Left lung (tissue), 4 donors: ENCODE measurements at regions not wholly inside any gene's neighbourhood (a gene's known extent, or its start where the extent isn't known, plus 50 kb on each side); places are given as distances from the start of the nearest gene placed in this dataset.

ENCODE experiments used
- ATAC-seq: fragments of 200-7000 bp; cut with Tn5 transposase; one replicate; pipeline ENCODE4 v1.9.1; 2020; ENCODE audit warnings: moderate library complexity
- DNase-seq, 4 donors: peaks; one replicate each; pipeline ENCODE4 v3.0.0-alpha.2; 2013 to 2020
- H3K27ac ChIP-seq, 2 donors: fragments of 200-600 bp; sonication (generic) in 1 of 2; one replicate each; pipeline versions ENCODE4 v1.5.0 to v1.8.0; 2020 to 2021
- H3K27me3 ChIP-seq, 2 donors: fragments of 200-600 bp; sonication (generic) in 1 of 2; one replicate each; pipeline versions ENCODE4 v1.5.0 to v1.8.0; 2020 to 2021
- H3K36me3 ChIP-seq, 2 donors: fragments of 200-600 bp; sonication (generic) in 1 of 2; one replicate each; pipeline versions ENCODE4 v1.5.0 to v1.8.0; 2020 to 2021
- H3K4me1 ChIP-seq, 2 donors: fragments of 200-600 bp; one replicate each; pipeline ENCODE4 v1.8.0; 2021
- H3K4me3 ChIP-seq, 2 donors: fragments of 200-600 bp; sonication (generic) in 1 of 2; one replicate each; pipeline versions ENCODE4 v1.5.0 to v1.8.0; 2020 to 2021; ENCODE audit warnings: mild to moderate bottlenecking in 1 of 2
- H3K9me3 ChIP-seq, 2 donors: fragments of 200-600 bp; sonication (generic) in 1 of 2; one replicate each; pipeline versions ENCODE4 v1.5.0 to v1.8.0; 2020 to 2021
- CTCF ChIP-seq, 2 donors: fragments of 200-600 bp; sonication (generic) in 1 of 2; IDR thresholded peaks; one replicate each; pipeline versions ENCODE4 v1.5.0 to v1.8.0; 2021; ENCODE audit warnings: antibody characterized with exemption in 2 of 2
- intact Hi-C, 2 donors: fragments of 100-400 bp; cut with DNase I; formaldehyde crosslinking; loops; one replicate each; pipeline versions ENCODE4 v1.11.2 to v1.14.2; 2022
- donor health status: DM: no; HTN: yes; CAD: no.
- donor health status: DM: no; HTN: no; CAD: no.

DNA sequence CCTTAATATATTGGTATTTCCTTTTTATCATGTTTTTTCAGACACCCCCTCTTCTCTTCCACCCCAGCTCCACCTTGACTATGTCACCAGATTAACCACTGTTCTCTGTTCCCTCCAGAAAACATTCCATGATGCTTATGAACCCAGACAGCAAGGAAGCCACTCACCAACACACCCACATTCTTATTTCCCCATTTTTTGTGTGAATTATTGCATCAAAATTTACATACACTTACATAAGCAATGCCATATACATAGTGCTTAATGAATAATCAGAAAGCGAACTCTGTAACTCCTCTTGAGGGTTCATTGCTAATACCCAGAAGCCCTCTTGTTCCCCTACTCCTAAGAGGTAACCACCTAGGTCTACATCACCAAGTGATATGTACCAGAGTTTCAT lies 182.3 kb upstream of the CDYL start:
- H3K27me3 ChIP-seq = no peaks in the 10 kb centered on the region
- TF ChIP-seq CTCF (IDR thresholded peaks at IDR 0.05) = no peak
- no peaks in the 10 kb centered on the region for H3K4me1 ChIP-seq
- no peaks in the 10 kb centered on the region for H3K9me3 ChIP-seq
- DNase-seq = no peak
- H3K27ac ChIP-seq = no peak overlapping the region
- no peak overlapping the region for H3K4me3 ChIP-seq
- ATAC-seq = no peak
- intact Hi-C loops = no loop called here
- no peaks in the 10 kb centered on the region for H3K36me3 ChIP-seq

DNA sequence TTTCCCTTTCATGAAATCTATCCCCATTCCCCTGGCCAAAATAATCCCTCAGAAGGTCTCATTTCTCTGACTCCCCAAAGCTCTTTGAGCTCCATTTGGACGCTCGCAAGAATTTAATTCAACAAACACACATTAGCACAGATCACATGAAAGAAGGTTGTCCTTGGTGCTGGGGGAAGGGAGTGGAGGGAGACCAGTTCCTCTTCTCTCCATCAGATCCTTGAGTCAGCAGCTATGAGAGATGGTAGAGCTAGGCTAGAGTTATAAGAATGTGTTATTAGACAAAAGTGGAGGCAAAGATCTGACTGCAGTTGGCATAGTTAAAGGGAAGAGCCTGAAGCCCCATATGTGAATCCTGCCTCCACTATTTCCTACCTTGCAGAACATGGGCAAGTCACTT lies 184.2 kb upstream of the CDYL start:
- intact Hi-C loops = no loop called here
- H3K9me3 ChIP-seq = no peaks in the 10 kb centered on the region

DNA sequence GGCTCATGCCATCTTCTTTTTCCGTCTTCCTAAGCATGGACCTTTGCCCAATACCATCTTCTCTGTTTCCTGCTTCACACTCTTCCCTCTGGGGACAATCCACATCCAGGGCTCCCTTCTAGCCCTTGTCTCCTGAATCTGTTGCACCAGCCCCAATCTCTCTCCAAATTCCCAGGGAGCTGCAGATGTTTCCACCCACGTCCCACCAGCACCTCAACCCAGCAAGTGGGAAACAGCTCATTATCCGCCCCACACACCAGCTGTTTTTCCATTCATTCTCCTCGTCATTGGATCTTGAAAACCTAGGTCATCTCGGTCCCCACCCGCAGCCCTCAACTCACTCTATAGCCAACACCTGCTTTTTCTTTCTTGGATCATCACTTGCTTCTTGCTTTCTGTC lies 185.0 kb upstream of the CDYL start:
- H3K4me3 ChIP-seq = no peak overlapping the region
- TF ChIP-seq CTCF (IDR thresholded peaks at IDR 0.05) = no peak
- H3K27me3 ChIP-seq = no peaks in the 10 kb centered on the region
- DNase-seq (no peak), ATAC-seq (no peak)
- no peaks in the 10 kb centered on the region for H3K9me3 ChIP-seq
- no peak overlapping the region for H3K27ac ChIP-seq
- H3K4me1 ChIP-seq = no peaks in the 10 kb centered on the region
- intact Hi-C loops = no loop called here
- H3K36me3 ChIP-seq = no peaks in the 10 kb centered on the region

More for the DNA sequence above, 184.2 kb upstream of the CDYL start:
- Histone ChIP-seq H3K27ac (no peak overlapping the region), H3K4me3 (no peak overlapping the region), H3K27me3 (no peaks in the 10 kb centered on the region), H3K4me1 (no peaks in the 10 kb centered on the region), H3K36me3 (no peaks in the 10 kb centered on the region)
- DNase-seq (no peak), ATAC-seq (no peak)
- TF ChIP-seq CTCF (IDR thresholded peaks at IDR 0.05) = no peak

DNA sequence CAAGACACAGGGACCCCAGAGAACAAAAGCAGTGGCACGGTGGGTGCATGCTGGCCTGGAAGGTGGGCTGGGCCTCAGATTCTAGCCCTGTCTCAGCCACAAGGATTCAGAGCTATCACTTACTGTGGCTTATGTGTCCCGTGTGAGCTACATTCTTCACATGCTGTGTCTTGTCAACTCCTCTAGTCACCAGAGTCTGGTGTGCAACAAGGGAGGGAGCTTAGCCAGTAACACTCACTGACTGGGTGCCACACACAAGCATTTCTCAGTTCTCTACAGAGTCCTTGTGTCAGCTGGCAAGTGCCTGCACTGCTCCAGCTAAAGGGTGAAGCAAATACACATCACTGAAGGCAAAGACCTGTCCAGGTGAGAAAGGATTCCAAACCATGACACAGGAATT lies 186.9 kb upstream of the CDYL start:
- H3K27me3 ChIP-seq = no peaks in the 10 kb centered on the region
- no peaks in the 10 kb centered on the region for H3K4me1 ChIP-seq
- TF ChIP-seq CTCF (IDR thresholded peaks at IDR 0.05) = no peak
- no peaks in the 10 kb centered on the region for H3K36me3 ChIP-seq
- H3K4me3 ChIP-seq = no peak overlapping the region
- no peak overlapping the region for H3K27ac ChIP-seq
- no peaks in the 10 kb centered on the region for H3K9me3 ChIP-seq
- no peak for DNase-seq
- ATAC-seq = no peak
- intact Hi-C loops = no loop called here

GRCh38 chr6:4588581-4588980 lies 187.6 kb upstream of the CDYL start:
- no peak overlapping the region for H3K27ac ChIP-seq
- ATAC-seq (no peak), DNase-seq (no peak)
- TF ChIP-seq CTCF (IDR thresholded peaks at IDR 0.05) = no peak
- no peaks in the 10 kb centered on the region for H3K4me1 ChIP-seq
- H3K27me3 ChIP-seq = no peaks in the 10 kb centered on the region
- H3K4me3 ChIP-seq = no peak overlapping the region
- no peaks in the 10 kb centered on the region for H3K36me3 ChIP-seq
- intact Hi-C loops = no loop called here
- H3K9me3 ChIP-seq = no peaks in the 10 kb centered on the region
